Stimulated activated CD4-positive, alpha-beta T cell treated with anti-CD3 and anti-CD28 coated beads, Interleukin-15, amount 100 ng/mL, for 24 hours (primary cell): ENCODE measurements at regions not wholly inside any gene's neighbourhood (a gene's known extent, or its start where the extent isn't known, plus 50 kb on each side); places are given as distances from the start of the nearest gene placed in this dataset.
A peak's percentile ranks its signal among the peaks of the same experiment; 100 is the strongest.
"Not testable (repeated sequence)": the region's sequence is repeated elsewhere in the genome, so short reads cannot be mapped to it uniquely, and the experiment has no call there.

ENCODE experiments used
- DNase-seq: peaks from one replicate; pipeline ENCODE4 v3.0.0-alpha.2; 2020

DNA sequence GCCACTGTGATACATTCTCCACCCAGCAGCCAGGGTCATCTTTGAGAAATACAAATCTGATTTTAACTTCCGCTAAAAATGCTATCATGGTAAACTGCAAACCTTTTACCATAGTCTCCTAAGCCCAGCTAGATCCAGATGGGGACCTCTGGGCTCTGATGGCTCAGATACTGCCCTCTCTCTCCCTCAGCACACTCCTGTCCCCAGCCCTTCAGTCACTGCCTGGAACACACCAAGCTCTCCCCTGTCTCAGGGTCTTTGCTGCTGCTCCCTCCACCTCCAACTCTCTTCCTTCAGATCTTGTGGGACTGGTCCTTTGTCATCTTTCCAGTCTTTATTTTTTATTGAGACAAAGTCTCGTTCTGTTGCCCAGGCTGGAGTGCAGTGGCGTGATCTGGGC lies 65.1 kb downstream of the SPRY4 start:
- no peak for DNase-seq

GRCh38 chr5:142255831-142256230 lies 69.0 kb downstream of the SPRY4 start:
- no peak for DNase-seq

GRCh38 chr5:142254431-142254830 lies 70.4 kb downstream of the SPRY4 start:
- DNase-seq, result no peak

GRCh38 chr5:142253938-142254337 lies 70.9 kb downstream of the SPRY4 start:
- no peak for DNase-seq

GRCh38 chr5:142250119-142250518 lies 74.7 kb downstream of the SPRY4 start:
- DNase-seq, result no peak

- DNase-seq, result no peak
Measured at GRCh38 chr5:142248853-142249462, 75.9 kb downstream of the SPRY4 start.

DNA sequence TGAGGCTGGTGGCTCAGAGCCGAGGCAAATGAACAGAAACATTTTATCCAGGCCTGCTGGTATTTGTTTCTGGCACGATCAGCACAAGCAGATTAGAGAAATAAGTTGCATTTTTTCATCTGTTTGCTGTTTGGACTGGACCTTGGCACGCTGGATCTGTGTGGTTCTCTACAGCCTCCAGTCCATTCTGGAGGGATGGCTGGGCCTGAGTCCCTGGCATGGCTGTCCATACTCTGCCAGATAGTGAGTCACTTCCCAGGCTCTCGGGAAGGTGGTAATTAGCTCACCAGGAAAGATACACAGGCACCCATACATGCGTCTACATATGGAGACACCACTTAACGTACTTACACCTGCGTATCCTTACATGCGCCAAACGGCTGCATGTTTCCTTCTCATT lies 78.6 kb downstream of the SPRY4 start:
- no peak for DNase-seq

DNA sequence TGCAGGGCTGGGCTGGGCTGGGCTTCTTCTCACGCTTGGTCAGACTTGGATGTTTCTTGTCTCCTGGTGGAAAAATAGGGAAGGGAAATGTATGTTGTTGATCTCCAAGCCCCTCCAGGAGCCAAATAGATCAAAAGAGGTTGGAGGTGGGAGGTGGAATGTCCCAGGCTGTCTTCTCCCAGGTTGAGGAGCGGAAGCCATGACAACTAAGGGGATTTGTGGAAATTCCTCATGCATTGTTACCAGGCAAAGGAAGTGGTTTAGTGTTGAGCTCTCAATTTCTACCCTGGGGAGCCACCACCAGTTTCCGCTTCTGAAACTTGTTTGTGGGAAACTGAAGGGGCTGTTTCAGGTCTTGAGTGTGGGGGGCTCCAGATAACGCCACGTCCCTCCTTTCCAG lies 79.0 kb downstream of the SPRY4 start:
- DNase-seq, result no peak

DNA sequence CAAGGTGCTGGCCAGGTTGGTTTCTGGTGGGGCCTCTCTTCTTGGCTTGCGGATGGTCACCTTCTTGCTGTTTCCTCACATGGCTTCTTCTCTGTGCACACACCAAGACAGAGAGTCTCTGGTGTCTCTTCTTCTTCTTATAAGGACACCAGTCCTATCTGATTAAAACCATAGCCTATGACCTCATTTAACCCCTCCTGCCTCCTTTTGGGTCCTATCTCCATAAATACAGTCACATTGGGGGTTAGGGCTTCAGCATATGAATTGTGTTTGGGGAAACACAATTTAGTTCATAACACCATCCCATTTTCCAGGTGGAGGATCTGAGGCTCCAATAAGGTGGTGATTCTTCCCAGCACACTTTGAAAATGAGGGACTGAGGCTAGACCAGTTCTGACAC lies 80.4 kb downstream of the SPRY4 start:
- no peak for DNase-seq

DNA sequence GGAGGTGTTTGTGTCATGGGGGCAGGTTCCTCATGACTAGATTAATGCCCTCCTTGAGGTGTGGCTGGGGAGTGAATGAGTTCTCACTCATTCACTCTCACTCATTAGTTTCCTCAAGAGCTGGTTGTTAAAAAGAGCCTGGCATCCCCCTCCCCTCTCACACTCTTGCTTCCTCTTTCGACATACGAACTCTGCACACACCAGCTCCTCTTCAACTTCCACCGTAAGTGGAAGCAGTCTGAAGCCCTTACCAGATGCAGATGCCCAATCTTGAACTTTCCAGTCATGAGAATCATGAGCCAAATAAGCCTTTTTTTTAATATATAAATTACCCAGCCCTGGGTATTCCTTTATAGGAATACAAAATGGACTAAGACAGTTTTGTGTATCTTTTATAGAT lies 82.5 kb downstream of the SPRY4 start:
- no peak for DNase-seq

DNA sequence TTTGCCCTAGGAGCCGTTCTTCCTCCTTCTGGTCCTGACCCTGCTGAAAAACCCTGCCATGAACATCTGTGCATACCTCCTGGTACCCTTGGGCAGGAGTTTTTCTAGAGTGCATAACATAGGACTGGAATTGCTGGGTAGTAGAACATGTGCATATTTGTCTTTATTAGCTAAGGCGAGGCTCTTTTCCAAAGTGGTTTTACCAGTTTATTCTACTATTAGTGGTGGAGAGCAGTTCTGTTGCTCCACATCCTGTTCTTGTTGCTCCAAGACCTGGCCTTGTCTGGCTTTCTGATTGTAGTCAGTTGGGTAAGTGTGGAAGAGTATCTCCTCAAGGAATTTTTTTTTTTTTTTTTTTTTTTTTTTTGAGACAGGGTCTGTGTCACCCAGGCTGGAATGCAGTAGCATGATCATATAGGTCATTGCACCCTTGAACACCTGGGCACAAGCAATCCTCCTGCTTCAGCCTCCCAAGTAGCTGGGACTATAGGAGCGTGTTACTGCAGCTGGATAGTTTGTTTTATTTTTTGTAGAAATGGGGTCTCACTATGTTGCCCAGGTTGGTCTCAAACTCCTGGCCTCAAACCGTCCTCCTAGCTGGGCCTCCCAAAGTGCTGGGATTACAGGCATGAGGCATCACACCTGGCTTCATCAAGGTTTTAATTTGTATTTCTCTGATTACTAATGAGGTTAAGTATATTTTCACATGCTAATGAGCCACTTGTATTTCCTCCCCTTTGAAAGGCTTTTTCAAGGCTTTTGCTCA lies 85.2 kb downstream of the SPRY4 start:
- no peak for DNase-seq

- no peak for DNase-seq
Measured at GRCh38 chr5:142237707-142238106, 87.1 kb downstream of the SPRY4 start.

- not testable (repeated sequence) for DNase-seq
Measured at GRCh38 chr5:142236673-142237290, 88.0 kb downstream of the SPRY4 start.

DNA sequence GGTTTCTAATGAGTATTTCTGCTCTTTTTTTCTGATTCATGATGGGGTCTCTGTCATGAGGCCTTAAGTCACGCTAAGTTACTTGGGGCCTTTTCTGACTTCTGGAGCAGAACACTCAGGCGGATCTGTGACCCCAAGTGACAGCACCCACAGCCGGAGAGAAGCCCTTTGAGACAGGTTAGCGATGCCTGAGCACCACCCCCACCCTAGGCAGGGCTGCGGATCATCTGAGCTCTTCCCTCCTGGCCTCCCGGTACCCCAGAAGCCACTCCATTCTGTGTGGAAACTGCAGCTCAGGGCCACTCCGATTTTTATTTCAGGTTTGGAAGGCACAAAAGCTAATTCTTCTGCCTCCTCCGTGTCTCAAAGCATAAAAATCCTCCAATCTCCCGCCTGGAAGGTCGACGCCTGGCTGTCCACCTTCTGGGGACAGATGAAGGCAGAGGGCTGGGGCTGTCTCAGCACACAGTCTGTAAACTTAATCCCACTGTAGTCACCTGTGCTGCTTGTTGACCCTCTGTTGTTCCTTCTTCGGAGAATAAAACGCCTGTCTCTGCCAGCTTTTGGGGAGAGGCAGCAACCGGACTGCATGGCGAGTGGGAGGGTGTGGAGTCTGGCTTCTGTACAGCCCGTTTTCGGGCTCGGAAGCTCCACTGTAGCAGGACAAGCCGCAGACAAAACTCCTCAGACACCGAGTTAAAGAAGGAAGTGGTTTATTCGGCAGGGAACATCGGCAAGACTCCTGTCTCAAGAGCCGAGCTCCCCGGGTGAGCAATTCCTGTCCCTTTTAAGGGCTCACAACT lies 88.8 kb downstream of the SPRY4 start:
- DNase-seq, result no peak

- peak; percentile 40 for DNase-seq
Measured at GRCh38 chr5:142235050-142235797, 89.6 kb downstream of the SPRY4 start.

DNA sequence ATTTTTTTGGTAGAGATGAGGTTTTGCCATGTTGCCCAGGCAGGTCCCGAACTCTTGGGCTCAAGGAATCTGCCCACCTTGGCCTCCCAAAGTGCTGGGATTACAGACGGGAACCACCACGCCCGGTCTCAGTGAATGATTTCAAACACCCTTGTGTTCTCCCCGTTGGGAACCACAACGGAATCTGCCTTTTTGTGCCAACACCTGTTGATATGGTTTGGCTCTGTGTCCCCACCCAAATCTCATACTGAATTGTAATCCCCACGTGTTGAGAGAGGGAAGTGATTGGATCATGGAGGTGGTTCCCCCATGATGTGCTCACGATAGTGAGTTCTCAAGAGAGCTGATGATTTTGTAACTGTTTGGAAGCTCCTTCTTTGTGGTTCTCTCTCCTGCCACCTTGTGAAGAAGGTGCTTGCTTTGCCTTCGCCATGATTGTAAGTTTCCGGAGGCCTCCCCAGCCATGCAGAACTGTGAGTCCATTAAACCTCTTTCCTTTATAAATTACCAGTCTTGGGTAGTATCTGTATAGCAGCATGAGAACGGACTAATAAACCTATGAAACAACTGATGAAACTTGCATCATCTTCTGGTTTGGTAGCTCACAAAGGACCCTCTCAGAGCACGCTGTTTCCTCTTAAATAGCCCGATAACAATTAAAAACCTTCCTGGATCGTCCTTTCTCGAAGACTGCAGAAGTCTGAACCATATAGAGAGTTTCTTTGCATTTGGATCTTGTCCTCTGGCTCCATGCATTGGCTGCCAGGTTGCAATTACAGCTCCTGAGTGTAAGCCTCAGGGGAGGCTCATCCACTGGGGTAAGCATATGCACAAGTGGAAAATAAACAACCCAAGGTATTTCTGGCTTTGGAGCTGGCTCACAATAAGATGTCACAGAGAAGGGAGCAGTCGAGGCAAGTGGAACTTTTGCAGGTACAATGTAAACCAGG lies 91.5 kb downstream of the SPRY4 start:
- DNase-seq, result no peak

- not testable (repeated sequence) for DNase-seq
Measured at GRCh38 chr5:142230949-142231348, 93.9 kb downstream of the SPRY4 start.

GRCh38 chr5:142225141-142225540 lies 99.7 kb downstream of the SPRY4 start:
- DNase-seq, result no peak

DNA sequence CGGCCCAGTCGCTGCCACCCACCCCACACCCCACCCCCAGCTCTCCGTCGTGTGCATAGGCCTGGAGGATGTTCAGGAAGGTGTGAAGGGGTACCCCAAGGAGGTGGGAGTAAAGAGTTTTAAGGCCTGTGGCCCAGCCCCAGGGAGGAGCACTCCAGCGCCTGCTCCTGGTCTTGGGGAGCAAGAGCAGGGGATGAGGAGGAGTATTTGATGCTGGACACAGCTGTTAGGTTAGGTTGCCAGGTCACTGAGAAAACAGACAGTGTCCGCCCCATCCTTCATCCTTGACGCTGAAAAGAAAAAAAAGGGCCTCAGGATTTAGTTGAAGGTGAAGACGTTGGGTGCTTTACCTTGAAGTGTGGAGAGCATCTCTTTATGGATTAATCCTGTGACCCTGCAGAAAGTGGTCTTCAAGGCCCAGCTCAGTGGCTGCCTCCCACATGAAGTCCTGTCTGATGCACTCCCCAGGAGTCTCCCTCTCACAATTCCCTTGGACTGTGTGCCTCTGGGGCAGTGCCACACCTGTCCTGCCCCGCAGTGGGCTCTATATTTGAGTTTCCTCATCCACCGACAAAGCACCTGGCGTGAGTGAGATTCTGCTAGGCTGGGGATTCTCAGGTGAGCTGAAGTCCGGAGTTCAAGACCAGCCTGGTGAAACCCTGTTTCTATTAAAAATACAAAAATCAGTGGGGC lies 101.8 kb downstream of the SPRY4 start:
- DNase-seq, result no peak

GRCh38 chr5:142222225-142222865 lies 102.5 kb downstream of the SPRY4 start:
- DNase-seq, result no peak
